ENCODE measurements at regions not wholly inside any gene's neighbourhood (a gene's known extent, or its start where the extent isn't known, plus 50 kb on each side); places are given as distances from the start of the nearest gene placed in this dataset.

DNA sequence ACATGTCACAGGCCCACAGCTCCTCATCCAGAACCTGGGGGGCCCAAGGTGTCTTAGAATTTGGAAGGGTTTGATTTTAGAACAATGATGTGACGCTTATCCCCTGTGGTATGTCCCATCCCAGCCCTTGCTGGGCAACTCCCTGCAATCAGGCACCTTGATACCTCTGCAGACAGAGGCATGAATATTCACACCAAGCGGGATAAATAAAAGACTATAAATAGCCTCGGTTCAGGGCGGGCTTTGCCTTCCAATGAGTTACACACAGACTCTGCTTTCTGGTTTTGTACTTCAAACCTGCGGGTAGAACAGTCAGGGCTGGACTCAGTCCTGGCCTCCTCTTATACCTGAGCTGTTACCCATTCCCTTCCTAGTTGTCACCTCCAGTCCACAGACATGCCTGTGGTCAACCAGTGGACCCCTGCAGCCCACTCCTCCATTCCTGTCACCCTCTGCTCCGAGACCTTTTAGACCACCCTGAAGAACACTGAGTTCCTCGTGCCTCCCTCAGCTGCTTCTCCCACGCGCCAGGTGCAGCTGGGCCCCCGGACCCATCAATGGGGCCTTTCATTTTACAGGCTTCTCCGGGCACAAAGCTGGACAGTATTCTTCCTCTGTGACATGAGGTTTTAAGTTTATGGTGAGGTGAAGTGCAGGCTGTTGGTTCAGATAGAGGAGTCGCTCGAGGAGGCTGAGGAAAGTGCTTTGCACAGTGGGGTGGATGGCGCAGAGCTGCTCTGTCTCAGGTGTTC lies 120.1 kb upstream of the TNR start:
- TF ChIP-seq POLR2A (IDR thresholded peaks at IDR 0.05; ENCODE audit: extremely low read depth, insufficient read length) (no peak), MYC (IDR thresholded peaks at IDR 0.05; ENCODE audit: low read depth, low read length) (no peak)
- TF ChIP-seq, protein P1, sequence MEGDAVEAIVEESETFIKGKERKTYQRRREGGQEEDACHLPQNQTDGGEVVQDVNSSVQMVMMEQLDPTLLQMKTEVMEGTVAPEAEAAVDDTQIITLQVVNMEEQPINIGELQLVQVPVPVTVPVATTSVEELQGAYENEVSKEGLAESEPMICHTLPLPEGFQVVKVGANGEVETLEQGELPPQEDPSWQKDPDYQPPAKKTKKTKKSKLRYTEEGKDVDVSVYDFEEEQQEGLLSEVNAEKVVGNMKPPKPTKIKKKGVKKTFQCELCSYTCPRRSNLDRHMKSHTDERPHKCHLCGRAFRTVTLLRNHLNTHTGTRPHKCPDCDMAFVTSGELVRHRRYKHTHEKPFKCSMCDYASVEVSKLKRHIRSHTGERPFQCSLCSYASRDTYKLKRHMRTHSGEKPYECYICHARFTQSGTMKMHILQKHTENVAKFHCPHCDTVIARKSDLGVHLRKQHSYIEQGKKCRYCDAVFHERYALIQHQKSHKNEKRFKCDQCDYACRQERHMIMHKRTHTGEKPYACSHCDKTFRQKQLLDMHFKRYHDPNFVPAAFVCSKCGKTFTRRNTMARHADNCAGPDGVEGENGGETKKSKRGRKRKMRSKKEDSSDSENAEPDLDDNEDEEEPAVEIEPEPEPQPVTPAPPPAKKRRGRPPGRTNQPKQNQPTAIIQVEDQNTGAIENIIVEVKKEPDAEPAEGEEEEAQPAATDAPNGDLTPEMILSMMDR (IDR thresholded peaks at IDR 0.05; ENCODE audit: low read depth, low read length) = no peak
- TF ChIP-seq, protein P2, sequence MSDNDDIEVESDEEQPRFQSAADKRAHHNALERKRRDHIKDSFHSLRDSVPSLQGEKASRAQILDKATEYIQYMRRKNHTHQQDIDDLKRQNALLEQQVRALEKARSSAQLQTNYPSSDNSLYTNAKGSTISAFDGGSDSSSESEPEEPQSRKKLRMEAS (IDR thresholded peaks at IDR 0.05; ENCODE audit: low read depth, low read length) = no peak

All from NB4 (cell line).